ENCODE measurements at regions not wholly inside any gene's neighbourhood (a gene's known extent, or its start where the extent isn't known, plus 50 kb on each side); places are given as distances from the start of the nearest gene placed in this dataset.

GRCh38 chr17:77857306-77857555 is 101.3 kb upstream of the TNRC6C start:
- Histone ChIP-seq H3K9me3 (no peaks in the 10 kb centered on the region), H3K4me3 (ENCODE audit: low read depth in 1 of 2, low read length in 1 of 2) (no peak overlapping the region), H3K27me3 (peaks cover 32% of the 10 kb centered on the region), H3K27ac (no peak overlapping the region), H3K4me1 (ENCODE audit: control insufficient read depth in 1 of 2, insufficient read depth in 1 of 2, low read depth in 1 of 2, low read length in 1 of 2) (peaks cover 0 to 3% of the 10 kb centered on the region in 2 experiments), H3K36me3 (no peaks in the 10 kb centered on the region)
- TF ChIP-seq, protein P1, sequence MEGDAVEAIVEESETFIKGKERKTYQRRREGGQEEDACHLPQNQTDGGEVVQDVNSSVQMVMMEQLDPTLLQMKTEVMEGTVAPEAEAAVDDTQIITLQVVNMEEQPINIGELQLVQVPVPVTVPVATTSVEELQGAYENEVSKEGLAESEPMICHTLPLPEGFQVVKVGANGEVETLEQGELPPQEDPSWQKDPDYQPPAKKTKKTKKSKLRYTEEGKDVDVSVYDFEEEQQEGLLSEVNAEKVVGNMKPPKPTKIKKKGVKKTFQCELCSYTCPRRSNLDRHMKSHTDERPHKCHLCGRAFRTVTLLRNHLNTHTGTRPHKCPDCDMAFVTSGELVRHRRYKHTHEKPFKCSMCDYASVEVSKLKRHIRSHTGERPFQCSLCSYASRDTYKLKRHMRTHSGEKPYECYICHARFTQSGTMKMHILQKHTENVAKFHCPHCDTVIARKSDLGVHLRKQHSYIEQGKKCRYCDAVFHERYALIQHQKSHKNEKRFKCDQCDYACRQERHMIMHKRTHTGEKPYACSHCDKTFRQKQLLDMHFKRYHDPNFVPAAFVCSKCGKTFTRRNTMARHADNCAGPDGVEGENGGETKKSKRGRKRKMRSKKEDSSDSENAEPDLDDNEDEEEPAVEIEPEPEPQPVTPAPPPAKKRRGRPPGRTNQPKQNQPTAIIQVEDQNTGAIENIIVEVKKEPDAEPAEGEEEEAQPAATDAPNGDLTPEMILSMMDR (IDR thresholded peaks at IDR 0.05), result no peak

- TF ChIP-seq, protein P1 (IDR thresholded peaks at IDR 0.05), result no peak
- H3K27me3 ChIP-seq, result peaks cover 32% of the 10 kb centered on the region
- H3K36me3 ChIP-seq, result no peaks in the 10 kb centered on the region
- H3K4me1 ChIP-seq (ENCODE audit: control insufficient read depth in 1 of 2, insufficient read depth in 1 of 2, low read depth in 1 of 2, low read length in 1 of 2), result peaks cover 0 to 3% of the 10 kb centered on the region in 2 experiments
- H3K9me3 ChIP-seq, result no peaks in the 10 kb centered on the region
- H3K4me3 ChIP-seq (ENCODE audit: low read depth in 1 of 2, low read length in 1 of 2), result no peak overlapping the region
- no peak overlapping the region for H3K27ac ChIP-seq
Observed at GRCh38 chr17:77857613-77858012, 100.9 kb upstream of the TNRC6C start.

DNA sequence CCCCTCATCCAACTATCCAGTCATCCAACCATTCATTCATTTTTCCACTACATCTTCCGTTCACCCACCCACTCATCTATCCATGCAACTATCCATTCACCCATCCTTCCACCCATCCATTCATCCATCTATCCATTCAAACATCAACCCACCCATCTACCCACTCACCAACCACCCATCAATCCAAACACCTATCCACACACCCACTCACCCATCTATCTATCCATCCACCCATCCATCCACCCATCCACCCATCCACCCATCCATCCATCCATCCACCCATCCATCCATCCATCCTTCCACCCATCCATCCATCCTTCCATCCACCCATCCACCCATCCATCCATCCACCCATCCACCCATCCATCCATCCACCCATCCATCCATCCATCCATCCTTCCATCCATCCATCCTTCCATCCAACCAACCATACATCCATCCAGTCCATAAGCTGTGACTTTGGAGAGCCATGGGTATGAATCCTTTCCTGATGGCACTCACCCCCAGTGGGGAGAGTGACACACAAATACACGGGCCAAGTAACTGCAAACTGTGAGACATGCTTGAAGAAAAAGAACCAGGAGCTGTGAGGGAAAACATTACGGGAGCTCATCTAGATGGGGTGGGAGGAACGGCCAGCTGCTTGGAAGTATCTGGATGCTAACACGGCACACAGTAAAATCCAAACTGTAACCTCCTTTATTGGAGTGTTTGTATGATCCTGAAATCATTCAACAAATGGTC is 100.0 kb upstream of the TNRC6C start:
- Histone ChIP-seq H3K27ac (no peak overlapping the region), H3K27me3 (peaks cover 32% of the 10 kb centered on the region), H3K4me3 (ENCODE audit: low read depth in 1 of 2, low read length in 1 of 2) (no peak overlapping the region), H3K9me3 (no peaks in the 10 kb centered on the region), H3K4me1 (ENCODE audit: control insufficient read depth in 1 of 2, insufficient read depth in 1 of 2, low read depth in 1 of 2, low read length in 1 of 2) (peaks cover 4 to 6% of the 10 kb centered on the region in 2 experiments), H3K36me3 (no peaks in the 10 kb centered on the region)
- TF ChIP-seq, protein P1 (IDR thresholded peaks at IDR 0.05), result no peak

- no peak overlapping the region for H3K27ac ChIP-seq
- no peaks in the 10 kb centered on the region for H3K36me3 ChIP-seq
- H3K9me3 ChIP-seq, result no peaks in the 10 kb centered on the region
- peaks cover 32% of the 10 kb centered on the region for H3K27me3 ChIP-seq
- TF ChIP-seq, protein P1 (IDR thresholded peaks at IDR 0.05), result no peak
- no peak overlapping the region for H3K4me3 ChIP-seq (ENCODE audit: low read depth in 1 of 2, low read length in 1 of 2)
- H3K4me1 ChIP-seq (ENCODE audit: control insufficient read depth in 1 of 2, insufficient read depth in 1 of 2, low read depth in 1 of 2, low read length in 1 of 2), result peaks cover 11 to 13% of the 10 kb centered on the region in 2 experiments
Observed at GRCh38 chr17:77859035-77859810, 99.3 kb upstream of the TNRC6C start.

DNA sequence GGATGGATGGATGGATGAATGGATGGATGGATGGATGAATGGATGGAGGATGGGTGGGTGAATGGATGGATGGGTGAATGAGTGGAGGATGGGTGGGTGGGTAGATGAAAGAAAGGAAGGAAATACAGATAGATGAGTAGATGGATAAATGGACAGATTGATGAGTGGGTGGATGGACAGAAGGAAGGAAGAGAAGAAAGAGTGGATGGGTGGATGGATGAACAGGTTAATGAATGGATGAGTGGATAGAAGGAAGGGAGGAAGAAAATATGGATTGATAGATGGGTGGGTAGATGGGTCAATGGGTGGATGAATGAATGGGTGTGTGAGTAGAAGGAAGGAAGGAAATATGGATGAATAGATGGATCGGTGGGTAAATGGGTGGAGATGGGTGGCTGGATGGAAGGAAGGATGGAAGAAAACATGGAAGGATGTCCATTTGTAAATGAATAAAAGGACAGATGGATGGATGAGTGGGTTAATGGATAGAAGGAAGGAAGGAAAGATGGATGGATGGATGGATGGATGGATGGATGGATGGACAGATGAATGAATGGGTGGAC is 97.3 kb upstream of the TNRC6C start:
- Histone ChIP-seq H3K36me3 (no peaks in the 10 kb centered on the region), H3K4me1 (ENCODE audit: control insufficient read depth in 1 of 2, insufficient read depth in 1 of 2, low read depth in 1 of 2, low read length in 1 of 2) (peaks cover 15 to 16% of the 10 kb centered on the region in 2 experiments), H3K27me3 (peaks cover 32% of the 10 kb centered on the region), H3K27ac (no peak overlapping the region), H3K9me3 (no peaks in the 10 kb centered on the region), H3K4me3 (ENCODE audit: low read depth in 1 of 2, low read length in 1 of 2) (no peak overlapping the region)
- TF ChIP-seq, protein P1 (IDR thresholded peaks at IDR 0.05), result no peak

All from neutrophil (primary cell).